ENCODE measurements at regions not wholly inside any gene's neighbourhood (a gene's known extent, or its start where the extent isn't known, plus 50 kb on each side); places are given as distances from the start of the nearest gene placed in this dataset.

- no peak for TF ChIP-seq CTCF (conservative IDR thresholded peaks at IDR 0.05; ENCODE audit: low read length)
- no peak for TF ChIP-seq EZH2phosphoT487 (IDR thresholded peaks at IDR 0.05; ENCODE audit: borderline replicate concordance, low read depth, low read length)
Observed at GRCh38 chr15:62641825-62642224, 400.7 kb upstream of the TPM1 start.
